GM18507 (cell line): ENCODE measurements at regions not wholly inside any gene's neighbourhood (a gene's known extent, or its start where the extent isn't known, plus 50 kb on each side); places are given as distances from the start of the nearest gene placed in this dataset.
A peak's percentile ranks its signal among the peaks of the same experiment; 100 is the strongest.
"Not testable (repeated sequence)": the region's sequence is repeated elsewhere in the genome, so short reads cannot be mapped to it uniquely, and the experiment has no call there.

Experiments
- DNase-seq: peaks from one replicate; pipeline ENCODE4 v3.0.0; 2011; ENCODE audit warnings: low read depth; ENCODE audit not compliant: insufficient read length; ENCODE audit errors: extremely low spot score
- FAIRE-seq: peaks from 2 replicates; lab custom pipeline; 2011; peaks lifted over from hg19 to GRCh38; lab: Jason Lieb, UNC

DNA sequence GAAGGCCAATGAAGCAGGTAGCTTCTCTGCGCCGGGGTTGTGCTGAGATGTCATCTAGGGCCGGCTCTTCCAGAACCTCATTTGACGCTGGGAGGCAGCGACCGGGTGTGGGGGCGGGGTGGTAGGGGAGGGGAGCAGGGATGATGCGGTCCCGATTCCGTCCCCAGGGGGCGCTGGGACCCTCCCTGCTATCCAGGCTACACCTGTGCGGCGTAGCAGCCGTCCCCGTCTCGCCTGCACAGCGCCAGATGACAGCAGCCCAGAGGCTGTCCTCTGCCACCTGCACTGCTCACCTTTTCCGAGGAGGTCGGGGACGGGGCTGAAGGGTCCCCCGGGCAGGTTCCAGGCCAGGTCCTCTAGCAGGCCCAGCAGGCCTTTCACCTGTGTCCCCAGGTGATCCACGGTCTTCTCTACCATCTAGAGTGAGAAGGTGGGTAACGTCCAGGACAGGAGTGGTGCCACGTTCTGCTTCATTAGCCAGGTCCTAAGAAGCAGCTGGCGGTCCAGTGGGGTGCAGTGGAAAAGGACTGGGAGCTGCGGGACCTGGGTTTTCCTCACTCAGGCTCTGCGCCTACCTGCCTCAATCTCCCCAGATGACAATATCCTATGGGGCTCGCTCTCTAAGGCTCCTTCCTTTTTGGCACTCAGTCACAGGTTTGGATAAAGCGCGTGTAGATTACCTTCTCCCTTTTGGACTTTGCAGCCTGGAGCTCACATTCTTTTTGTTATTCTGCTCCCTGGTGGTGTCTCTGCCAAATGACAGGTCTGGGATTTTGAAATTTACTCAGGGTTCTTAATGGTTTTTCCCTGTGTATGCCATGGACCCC is 56.0 kb upstream of the RAB6C start:
- FAIRE-seq (peak; percentile 80), DNase-seq (no peak)

DNA sequence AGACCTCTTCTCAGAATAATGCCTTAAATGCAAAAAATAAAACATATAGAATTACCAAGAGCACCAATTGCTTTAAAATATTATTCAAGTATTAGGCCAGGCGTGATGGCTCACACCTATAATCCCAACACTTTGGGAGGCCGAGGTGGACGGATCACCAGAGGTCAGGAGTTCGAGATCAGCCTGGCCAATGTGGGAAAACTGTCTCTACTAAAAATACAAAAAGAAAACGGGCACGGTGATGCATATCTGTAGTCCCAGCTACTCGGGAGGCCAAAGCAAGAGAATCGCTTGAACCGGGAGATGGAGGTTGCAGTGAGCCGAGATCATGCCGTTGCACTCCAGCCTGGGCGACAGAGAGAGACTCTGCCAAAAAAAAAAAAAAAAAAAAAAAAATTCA is 55.4 kb upstream of the RAB6C start:
- FAIRE-seq, DNase-seq: not testable (repeated sequence)

DNA sequence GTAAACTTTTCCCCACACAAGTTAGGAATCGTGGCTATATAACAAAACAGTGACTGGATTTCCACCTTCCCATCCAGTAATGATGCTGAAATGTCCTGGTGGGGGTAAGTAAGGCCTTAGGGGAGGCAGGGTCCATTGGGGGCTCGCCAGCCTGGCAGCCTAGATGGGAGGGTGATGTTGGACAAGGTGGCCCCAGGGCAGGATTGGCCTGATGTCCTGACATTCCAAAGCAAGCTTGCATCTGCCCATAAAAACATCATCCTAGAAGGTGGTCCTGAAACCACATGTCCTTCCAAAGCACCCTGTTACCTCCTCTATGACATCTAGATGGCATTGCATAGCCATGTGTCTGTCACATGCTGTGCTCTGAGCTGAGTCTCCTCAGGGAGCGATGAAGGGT is 54.1 kb upstream of the RAB6C start:
- no peak for FAIRE-seq
- DNase-seq = no peak

DNA sequence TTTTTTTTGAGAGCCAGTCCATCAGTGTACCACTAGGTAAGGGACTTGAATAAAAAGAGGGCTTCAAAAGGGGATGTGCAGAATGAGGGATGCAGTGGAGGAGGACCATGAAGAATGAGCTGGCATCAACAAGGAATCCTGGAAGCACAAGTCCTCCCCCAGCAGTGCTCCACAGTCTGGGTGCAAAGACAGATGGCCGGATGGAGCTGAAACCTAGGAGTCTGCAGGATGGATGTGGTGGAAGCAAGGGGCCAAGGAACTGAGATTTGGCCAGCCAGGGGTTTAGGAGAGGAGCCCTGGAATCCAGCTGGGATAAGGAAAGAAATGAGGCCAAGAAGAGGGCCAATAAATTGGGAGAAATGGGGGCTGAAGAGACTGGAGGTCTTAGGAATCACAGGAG is 51.8 kb upstream of the RAB6C start:
- no peak for DNase-seq
- FAIRE-seq = no peak

DNA sequence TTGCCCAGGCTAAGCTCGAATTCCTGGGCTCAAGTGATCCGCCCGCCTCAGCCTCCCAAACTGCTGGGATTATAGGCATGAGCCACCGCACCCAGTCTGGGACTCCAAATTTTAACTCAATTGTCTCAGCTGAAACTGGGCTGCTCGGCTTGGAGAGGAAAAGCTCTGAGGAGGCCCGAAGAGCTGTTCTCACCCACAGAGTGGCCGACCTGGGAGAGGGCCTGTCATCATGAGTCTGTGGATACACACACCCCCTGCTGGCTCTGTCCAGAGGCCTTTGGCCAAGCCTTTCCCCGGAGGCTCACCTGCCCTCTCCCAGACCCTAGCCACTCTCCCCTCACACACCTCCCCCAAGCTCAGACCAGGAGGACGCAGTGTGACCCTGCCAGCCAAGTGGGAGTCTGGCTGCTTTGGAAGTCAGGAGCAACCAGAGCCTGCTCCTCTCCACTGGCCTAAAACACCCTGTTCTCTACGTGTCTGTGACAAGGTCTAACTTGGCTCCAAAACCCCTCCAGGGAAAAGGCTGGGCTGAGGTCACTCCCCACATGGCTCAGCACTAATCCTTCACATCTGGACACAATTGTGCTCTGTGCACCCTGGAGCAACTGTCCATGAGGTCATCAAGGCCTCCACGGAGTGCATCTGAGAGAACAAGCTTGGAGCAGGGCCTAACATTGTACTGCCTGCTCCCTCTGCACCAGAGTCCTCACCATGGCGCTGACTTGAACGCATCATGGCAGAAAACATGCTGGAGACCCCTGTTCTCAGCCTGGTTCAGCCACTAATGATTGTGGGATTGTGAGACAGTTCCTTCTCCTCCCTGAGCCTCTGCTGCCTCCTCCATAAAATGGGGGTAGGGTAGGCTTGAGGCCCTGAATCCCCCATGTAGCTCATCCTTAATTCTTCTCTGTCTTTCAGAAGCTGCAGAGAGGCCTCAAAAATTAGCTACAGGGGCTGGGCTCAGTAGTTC is 49.9 kb upstream of the RAB6C start:
- no peak for DNase-seq
- FAIRE-seq = no peak
